HepG2 (cell line): ENCODE measurements at regions not wholly inside any gene's neighbourhood (a gene's known extent, or its start where the extent isn't known, plus 50 kb on each side); places are given as distances from the start of the nearest gene placed in this dataset.

Experiments
- FOXK2 ChIP-seq: fragments of 450-650 bp; IDR thresholded peaks from 2 replicates; pipeline ENCODE4 v1.6.1; 2016
- HDAC1 ChIP-seq: sonication (generic); formaldehyde crosslinking; IDR thresholded peaks from 2 replicates; pipeline ENCODE4 v1.5.1; 2020; ENCODE audit warnings: mild to moderate bottlenecking, missing genetic modification reagents
- HMGXB3 ChIP-seq: sonication (generic); formaldehyde crosslinking; IDR thresholded peaks from 2 replicates; pipeline ENCODE4 v1.4.0; 2020; ENCODE audit warnings: missing genetic modification reagents, borderline replicate concordance
- MAFK ChIP-seq, 2 experiments: IDR thresholded peaks in 1 of 2; conservative IDR thresholded peaks in 1 of 2; 2 replicates each; pipeline ENCODE4 v1.6.1; 2011; ENCODE audit warnings: improper control_type of control experiment in 2 of 2, low read length in 2 of 2
- MED13 ChIP-seq: sonication (generic); formaldehyde crosslinking; IDR thresholded peaks from 2 replicates; pipeline ENCODE4 v1.5.0; 2020; ENCODE audit warnings: missing genetic modification reagents
- NFE2L1 ChIP-seq: sonication (generic); formaldehyde crosslinking; IDR thresholded peaks from 2 replicates; pipeline ENCODE4 v1.4.0; 2020; ENCODE audit warnings: missing genetic modification reagents, mild to moderate bottlenecking, borderline replicate concordance
- REL ChIP-seq: sonication (generic); formaldehyde crosslinking; conservative IDR thresholded peaks from 2 replicates; pipeline ENCODE4 v1.8.0; 2022; ENCODE audit warnings: mild to moderate bottlenecking, missing genetic modification reagents, moderate library complexity
- SCMH1 ChIP-seq: sonication (generic); formaldehyde crosslinking; IDR thresholded peaks from 2 replicates; pipeline ENCODE4 v1.9.0; 2021; ENCODE audit warnings: missing genetic modification reagents, mild to moderate bottlenecking, borderline replicate concordance
- TBX3 ChIP-seq: fragments of 450-650 bp; IDR thresholded peaks from 2 replicates; pipeline ENCODE4 v1.6.1; 2017; ENCODE audit warnings: antibody characterized with exemption, mild to moderate bottlenecking, inconsistent platforms, borderline replicate concordance
- U2AF1 ChIP-seq: fragments of 200-400 bp; formaldehyde crosslinking; optimal IDR thresholded peaks from 2 replicates; pipeline ENCODE3; 2017; ENCODE audit warnings: mild to moderate bottlenecking, low read depth, low read length
- ZNF251 ChIP-seq: sonication (generic); formaldehyde crosslinking; IDR thresholded peaks from 2 replicates; pipeline ENCODE4 v1.9.0; 2021; ENCODE audit warnings: mild to moderate bottlenecking, missing genetic modification reagents
- ZNF446 ChIP-seq: sonication (generic); formaldehyde crosslinking; IDR thresholded peaks from 2 replicates; pipeline ENCODE4 v1.5.0; 2020; ENCODE audit warnings: mild to moderate bottlenecking, missing genetic modification reagents
- ZNF577 ChIP-seq: sonication (generic); formaldehyde crosslinking; IDR thresholded peaks from 2 replicates; pipeline ENCODE4 v1.4.0; 2020; ENCODE audit warnings: mild to moderate bottlenecking, low read depth, missing genetic modification reagents, borderline replicate concordance
- ZNF629 ChIP-seq: sonication (generic); formaldehyde crosslinking; conservative IDR thresholded peaks from 2 replicates; pipeline ENCODE4 v1.5.0; 2020; ENCODE audit warnings: missing genetic modification reagents
- ZNF878 ChIP-seq: sonication (generic); formaldehyde crosslinking; IDR thresholded peaks from 2 replicates; pipeline ENCODE4 v1.8.1; 2023; ENCODE audit warnings: mild to moderate bottlenecking, missing genetic modification reagents, moderate library complexity
- TF ChIP-seq, protein P1 (sequence below): sonication (generic); formaldehyde crosslinking; IDR thresholded peaks from 2 replicates; pipeline ENCODE4 v1.5.0; 2020; ENCODE audit warnings: mild to moderate bottlenecking, missing genetic modification reagents, borderline replicate concordance
- TF ChIP-seq, protein P2 (sequence below): sonication (generic); formaldehyde crosslinking; conservative IDR thresholded peaks from 2 replicates; pipeline ENCODE4 v1.8.0; 2022; ENCODE audit warnings: low read depth, missing genetic modification reagents

DNA sequence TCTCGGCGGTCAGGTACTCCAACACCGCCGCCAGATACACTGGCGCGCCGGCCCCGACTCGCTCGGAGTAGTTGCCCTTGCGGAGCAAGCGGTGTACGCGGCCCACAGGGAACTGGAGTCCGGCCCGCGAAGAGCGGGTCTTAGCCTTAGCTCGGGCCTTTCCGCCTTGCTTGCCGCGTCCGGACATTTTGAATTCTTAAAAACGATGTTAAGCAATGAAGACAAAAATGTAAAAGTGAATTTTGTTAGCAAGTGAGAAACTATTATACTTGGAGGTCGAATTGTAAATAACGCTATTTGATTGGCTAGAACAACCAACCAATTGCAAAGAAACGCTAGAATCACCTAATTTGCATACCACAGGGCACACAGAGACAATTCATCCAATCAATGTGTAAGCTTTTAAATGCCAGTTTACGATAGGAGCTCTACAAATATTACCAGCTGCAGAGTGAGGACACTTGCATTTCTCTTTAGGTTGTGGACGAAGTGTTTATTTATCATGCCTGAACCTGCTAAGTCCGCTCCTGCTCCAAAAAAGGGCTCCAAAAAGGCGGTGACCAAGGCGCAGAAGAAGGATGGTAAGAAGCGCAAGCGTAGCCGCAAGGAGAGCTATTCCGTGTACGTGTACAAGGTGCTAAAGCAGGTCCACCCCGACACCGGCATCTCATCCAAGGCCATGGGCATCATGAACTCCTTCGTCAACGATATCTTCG, 112.0 kb downstream of the HFE start (continued):
- TF ChIP-seq TBX3 (peak; percentile 11; the same call in 1 of the 2 replicates), FOXK2 (peak; percentile 61; the same call in 1 of the 2 replicates), HMGXB3 (CRISPR knock-in tag) (peak; percentile 98), ZNF878 (CRISPR knock-in tag) (peak; percentile 46), NFE2L1 (CRISPR knock-in tag) (no peak), U2AF1 (peak; percentile 14), HDAC1 (CRISPR knock-in tag) (peak; percentile 79), ZNF446 (CRISPR knock-in tag) (peak; percentile 86), ZNF629 (CRISPR knock-in tag) (peak; percentile 25; the same call in 1 of the 2 replicates), MAFK (conservative IDR thresholded peaks at IDR 0.05 in 1 of 2, IDR thresholded peaks at IDR 0.05 in 1 of 2; ENCODE audit: low read length in 2 of 2) (no peak), MED13 (CRISPR knock-in tag) (peak; percentile 93), ZNF251 (CRISPR knock-in tag) (no peak), SCMH1 (CRISPR knock-in tag) (no peak), REL (CRISPR knock-in tag) (peak; percentile 92), ZNF577 (CRISPR knock-in tag) (no peak)
- TF ChIP-seq, protein P1, sequence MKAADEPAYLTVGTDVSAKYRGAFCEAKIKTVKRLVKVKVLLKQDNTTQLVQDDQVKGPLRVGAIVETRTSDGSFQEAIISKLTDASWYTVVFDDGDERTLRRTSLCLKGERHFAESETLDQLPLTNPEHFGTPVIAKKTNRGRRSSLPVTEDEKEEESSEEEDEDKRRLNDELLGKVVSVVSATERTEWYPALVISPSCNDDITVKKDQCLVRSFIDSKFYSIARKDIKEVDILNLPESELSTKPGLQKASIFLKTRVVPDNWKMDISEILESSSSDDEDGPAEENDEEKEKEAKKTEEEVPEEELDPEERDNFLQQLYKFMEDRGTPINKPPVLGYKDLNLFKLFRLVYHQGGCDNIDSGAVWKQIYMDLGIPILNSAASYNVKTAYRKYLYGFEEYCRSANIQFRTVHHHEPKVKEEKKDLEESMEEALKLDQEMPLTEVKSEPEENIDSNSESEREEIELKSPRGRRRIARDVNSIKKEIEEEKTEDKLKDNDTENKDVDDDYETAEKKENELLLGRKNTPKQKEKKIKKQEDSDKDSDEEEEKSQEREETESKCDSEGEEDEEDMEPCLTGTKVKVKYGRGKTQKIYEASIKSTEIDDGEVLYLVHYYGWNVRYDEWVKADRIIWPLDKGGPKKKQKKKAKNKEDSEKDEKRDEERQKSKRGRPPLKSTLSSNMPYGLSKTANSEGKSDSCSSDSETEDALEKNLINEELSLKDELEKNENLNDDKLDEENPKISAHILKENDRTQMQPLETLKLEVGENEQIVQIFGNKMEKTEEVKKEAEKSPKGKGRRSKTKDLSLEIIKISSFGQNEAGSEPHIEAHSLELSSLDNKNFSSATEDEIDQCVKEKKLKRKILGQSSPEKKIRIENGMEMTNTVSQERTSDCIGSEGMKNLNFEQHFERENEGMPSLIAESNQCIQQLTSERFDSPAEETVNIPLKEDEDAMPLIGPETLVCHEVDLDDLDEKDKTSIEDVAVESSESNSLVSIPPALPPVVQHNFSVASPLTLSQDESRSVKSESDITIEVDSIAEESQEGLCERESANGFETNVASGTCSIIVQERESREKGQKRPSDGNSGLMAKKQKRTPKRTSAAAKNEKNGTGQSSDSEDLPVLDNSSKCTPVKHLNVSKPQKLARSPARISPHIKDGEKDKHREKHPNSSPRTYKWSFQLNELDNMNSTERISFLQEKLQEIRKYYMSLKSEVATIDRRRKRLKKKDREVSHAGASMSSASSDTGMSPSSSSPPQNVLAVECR (CRISPR knock-in tag) = peak; percentile 81; the same call in 1 of the 2 replicates
- TF ChIP-seq, protein P2, sequence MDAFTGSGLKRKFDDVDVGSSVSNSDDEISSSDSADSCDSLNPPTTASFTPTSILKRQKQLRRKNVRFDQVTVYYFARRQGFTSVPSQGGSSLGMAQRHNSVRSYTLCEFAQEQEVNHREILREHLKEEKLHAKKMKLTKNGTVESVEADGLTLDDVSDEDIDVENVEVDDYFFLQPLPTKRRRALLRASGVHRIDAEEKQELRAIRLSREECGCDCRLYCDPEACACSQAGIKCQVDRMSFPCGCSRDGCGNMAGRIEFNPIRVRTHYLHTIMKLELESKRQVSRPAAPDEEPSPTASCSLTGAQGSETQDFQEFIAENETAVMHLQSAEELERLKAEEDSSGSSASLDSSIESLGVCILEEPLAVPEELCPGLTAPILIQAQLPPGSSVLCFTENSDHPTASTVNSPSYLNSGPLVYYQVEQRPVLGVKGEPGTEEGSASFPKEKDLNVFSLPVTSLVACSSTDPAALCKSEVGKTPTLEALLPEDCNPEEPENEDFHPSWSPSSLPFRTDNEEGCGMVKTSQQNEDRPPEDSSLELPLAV (CRISPR knock-in tag) = no peak
